ENCODE measurements at regions not wholly inside any gene's neighbourhood (a gene's known extent, or its start where the extent isn't known, plus 50 kb on each side); places are given as distances from the start of the nearest gene placed in this dataset.

DNA sequence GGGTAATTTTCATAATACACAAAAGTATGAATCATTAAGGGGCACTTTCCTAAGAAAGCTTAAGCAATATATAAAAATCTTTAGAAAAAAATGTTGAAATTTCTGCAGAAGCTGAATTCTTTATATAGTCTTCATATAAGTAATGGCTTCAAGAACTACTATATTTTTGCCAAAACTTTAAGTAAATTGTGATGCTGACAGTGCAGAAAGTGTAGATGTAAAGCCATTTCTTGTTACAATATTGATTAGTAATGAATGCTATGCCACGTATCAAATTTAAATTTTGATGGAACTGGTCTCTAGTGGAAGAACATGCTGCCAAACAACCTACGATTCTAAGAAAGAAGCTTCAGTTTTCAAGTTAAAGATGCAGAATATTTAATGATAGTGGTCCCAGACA lies 1210.0 kb downstream of the SLITRK1 start:
- no peak overlapping the region for H3K27ac ChIP-seq
- TF ChIP-seq CTCF (conservative IDR thresholded peaks at IDR 0.05) (no peak), ZFX (IDR thresholded peaks at IDR 0.05) (no peak)

DNA sequence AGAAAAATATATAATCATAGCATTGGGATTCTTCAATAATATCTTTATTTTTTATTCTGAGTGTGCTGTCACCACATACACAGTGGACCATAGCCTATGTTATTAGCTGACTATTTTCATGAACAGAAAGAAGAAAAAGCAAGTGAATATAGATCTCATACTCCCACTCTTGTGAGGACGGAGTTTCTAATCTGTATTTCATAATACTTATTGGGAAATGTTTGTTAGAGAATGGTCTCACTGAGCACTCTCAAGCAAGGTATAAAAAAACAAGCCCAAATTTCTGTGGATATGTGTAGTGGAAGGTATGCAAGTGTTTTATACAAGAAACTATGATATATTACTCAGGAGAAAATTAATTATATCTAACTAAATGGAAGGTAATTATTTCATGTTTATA lies 1218.1 kb downstream of the SLITRK1 start:
- no peak for TF ChIP-seq CTCF (conservative IDR thresholded peaks at IDR 0.05)
- no peak for TF ChIP-seq ZFX (IDR thresholded peaks at IDR 0.05)
- no peak overlapping the region for H3K27ac ChIP-seq

DNA sequence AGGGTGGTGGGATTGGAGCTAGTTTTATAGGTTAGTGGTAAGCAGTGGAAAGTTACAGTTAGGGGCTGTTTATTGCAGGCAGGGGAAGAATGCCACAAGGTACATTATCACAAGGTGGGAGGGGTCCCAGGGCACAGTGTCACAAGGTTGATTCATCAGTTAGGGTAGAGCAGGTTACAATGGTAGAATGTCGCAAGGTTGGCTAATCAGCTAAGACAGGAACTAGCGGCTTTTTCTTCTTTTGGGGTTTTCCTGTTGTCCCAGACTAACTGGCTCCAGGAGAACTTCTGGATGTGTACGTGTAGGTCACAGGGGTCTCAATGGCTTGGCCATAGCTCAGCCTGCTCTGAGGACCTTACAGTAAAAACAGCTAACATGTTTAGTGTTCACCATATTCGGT lies 1221.1 kb downstream of the SLITRK1 start:
- no peak overlapping the region for H3K27ac ChIP-seq
- TF ChIP-seq CTCF (conservative IDR thresholded peaks at IDR 0.05) = no peak
- TF ChIP-seq ZFX (IDR thresholded peaks at IDR 0.05) = no peak

DNA sequence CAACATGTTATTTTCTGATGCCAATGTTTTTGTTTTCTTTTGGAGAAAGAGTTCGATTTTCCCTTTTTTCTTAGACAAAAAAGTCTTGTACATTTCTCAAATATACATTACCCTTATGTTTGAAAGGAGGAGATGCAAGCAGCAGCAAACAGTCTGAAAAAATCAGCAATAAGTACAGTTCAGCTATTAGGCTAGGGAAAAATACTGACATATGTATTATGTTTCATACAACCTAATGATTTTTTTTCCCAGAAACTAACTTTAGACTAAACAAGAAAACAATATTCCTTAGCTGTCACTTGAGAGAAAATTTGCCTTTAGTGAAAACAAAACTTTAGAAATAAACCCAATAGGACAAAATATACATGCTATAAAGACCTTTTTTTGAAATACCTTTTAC lies 1223.5 kb downstream of the SLITRK1 start:
- no peak overlapping the region for H3K27ac ChIP-seq
- TF ChIP-seq ZFX (IDR thresholded peaks at IDR 0.05) (no peak), CTCF (conservative IDR thresholded peaks at IDR 0.05) (no peak)

DNA sequence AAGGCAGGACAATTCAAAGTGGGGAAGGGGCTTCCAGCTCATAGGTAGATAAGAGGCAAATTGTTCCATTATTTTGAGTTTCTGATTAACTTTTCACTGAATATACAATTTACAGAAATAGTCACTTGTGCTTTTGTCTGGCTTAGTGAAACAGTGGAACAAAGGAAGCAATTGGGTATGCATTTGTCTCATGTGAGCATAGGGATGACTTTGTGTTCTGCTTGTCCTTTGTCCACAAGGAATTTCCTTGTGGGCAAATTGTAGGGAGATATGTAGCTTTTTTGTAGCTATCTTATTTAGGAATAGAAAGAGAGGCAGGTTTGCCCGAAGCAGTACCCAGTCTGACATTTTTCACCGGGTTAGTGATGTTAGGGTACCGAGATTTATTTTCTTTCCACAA lies 1224.8 kb downstream of the SLITRK1 start:
- no peak for TF ChIP-seq CTCF (conservative IDR thresholded peaks at IDR 0.05)
- no peak for TF ChIP-seq ZFX (IDR thresholded peaks at IDR 0.05)
- no peak overlapping the region for H3K27ac ChIP-seq

DNA sequence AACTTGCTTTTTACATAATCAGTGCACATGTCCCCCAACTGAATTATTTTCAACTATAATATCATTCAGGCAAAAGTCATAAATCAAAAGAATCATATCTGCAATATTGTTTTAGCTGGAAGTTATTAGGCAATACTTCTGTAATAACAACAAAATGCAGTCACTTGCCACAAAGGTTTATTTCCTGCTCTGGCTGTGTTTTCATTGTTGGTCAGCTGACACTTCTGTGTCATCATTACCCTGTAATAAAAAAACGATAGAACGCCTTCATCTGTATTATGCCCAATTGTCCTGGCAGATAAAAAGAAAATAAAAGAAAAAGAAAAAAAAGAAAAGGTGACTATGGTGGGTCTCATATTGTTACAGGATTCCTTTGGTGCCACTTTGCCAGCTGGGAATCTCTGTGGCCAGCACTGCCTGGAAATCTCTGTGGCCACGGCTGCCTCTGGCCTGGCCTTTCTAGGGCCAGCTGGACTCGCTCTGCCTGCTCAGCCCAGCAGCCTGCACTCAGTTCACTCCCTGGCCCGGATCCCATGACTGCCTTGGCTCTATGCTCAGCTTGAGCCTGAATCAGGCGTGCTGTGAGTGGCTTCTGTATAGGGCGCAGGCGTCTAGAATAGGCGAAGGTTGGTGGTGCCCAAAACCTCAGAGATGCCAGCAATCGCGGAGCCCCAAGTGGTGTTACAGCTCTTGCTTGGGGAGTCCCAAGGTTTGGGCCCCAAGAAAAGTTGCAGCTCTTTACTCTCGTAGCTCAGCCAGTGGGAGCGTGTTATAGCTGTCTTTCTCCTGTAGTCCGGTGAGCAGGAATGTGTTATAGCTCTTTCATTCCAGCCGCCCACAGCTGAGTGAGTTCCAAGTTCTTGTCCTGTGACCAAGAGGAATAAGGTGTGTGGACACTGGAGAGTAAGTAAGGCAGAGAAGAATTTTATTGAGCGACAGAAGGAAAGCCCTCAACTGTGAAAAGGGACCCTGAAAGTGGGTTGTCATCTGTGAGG lies 1227.1 kb downstream of the SLITRK1 start:
- TF ChIP-seq CTCF (conservative IDR thresholded peaks at IDR 0.05) = no peak
- no peak for TF ChIP-seq ZFX (IDR thresholded peaks at IDR 0.05)
- peak overlapping the region; percentile 37 for H3K27ac ChIP-seq

GRCh38 chr13:82654143-82654542 lies 1228.1 kb downstream of the SLITRK1 start:
- TF ChIP-seq ZFX (IDR thresholded peaks at IDR 0.05) = no peak
- no peak for TF ChIP-seq CTCF (conservative IDR thresholded peaks at IDR 0.05)
- H3K27ac ChIP-seq = no peak overlapping the region
